ENCODE measurements at regions not wholly inside any gene's neighbourhood (a gene's known extent, or its start where the extent isn't known, plus 50 kb on each side); places are given as distances from the start of the nearest gene placed in this dataset.

GRCh38 chr12:59517522-59517921 lies 78.3 kb upstream of the SLC16A7 start:
- DNase-seq (ENCODE audit: low read depth) = no peak
- TF ChIP-seq, protein P1, sequence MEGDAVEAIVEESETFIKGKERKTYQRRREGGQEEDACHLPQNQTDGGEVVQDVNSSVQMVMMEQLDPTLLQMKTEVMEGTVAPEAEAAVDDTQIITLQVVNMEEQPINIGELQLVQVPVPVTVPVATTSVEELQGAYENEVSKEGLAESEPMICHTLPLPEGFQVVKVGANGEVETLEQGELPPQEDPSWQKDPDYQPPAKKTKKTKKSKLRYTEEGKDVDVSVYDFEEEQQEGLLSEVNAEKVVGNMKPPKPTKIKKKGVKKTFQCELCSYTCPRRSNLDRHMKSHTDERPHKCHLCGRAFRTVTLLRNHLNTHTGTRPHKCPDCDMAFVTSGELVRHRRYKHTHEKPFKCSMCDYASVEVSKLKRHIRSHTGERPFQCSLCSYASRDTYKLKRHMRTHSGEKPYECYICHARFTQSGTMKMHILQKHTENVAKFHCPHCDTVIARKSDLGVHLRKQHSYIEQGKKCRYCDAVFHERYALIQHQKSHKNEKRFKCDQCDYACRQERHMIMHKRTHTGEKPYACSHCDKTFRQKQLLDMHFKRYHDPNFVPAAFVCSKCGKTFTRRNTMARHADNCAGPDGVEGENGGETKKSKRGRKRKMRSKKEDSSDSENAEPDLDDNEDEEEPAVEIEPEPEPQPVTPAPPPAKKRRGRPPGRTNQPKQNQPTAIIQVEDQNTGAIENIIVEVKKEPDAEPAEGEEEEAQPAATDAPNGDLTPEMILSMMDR (conservative IDR thresholded peaks at IDR 0.05; ENCODE audit: low read length) = no peak
- H3K4me3 ChIP-seq (ENCODE audit: low read length) = no peak overlapping the region

- TF ChIP-seq, protein P1 (conservative IDR thresholded peaks at IDR 0.05; ENCODE audit: low read length) = no peak
- no peak overlapping the region for H3K4me3 ChIP-seq (ENCODE audit: low read length)
These were observed 94.9 kb upstream of the SLC16A7 start for GRCh38 chr12:59500915-59501314.

DNA sequence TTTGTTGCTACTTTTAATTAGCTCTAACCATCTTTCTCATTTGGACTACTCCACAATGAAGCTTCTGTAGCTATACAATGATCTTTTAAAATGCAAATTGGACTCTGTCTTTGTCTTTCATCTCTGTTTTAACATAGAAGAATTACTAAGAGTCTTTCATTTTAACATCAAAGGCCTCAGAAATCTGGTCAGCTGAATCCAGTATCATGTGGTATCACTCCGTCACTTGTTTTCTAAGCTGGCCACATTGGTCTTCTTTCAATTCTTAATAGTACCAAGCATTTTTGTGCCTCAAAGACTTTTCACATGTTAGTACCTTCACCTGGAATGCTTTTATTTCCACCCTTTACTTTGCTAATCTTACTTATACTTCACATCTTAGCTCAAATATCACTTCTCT lies 95.5 kb upstream of the SLC16A7 start:
- no peak for DNase-seq (ENCODE audit: low read depth)
- TF ChIP-seq, protein P1 (conservative IDR thresholded peaks at IDR 0.05; ENCODE audit: low read length) = no peak
- H3K4me3 ChIP-seq (ENCODE audit: low read length) = no peak overlapping the region

More at GRCh38 chr12:59500915-59501314, 94.9 kb upstream of the SLC16A7 start:
- no peak for DNase-seq (ENCODE audit: low read depth)

DNA sequence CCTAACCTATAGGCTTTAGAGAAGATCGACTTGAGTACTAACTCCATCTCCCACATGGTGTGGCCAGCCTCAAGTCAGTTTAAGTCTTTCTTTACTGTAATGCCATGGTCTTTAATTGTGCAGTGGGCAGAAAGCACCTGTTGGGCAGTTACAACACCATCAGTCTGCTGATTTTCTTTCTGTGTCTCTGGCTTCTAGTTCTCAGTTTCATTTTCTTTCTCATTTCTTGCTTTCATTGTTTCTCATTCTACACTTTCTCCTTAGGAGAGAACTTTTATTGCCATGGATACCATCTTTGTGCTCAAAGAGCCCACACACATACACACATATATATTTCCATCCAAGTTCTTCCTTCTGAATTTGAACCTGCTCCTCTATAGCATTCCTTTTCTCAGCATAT lies 96.1 kb upstream of the SLC16A7 start:
- H3K4me3 ChIP-seq (ENCODE audit: low read length) = no peak overlapping the region
- TF ChIP-seq, protein P1 (conservative IDR thresholded peaks at IDR 0.05; ENCODE audit: low read length) = no peak
- no peak for DNase-seq (ENCODE audit: low read depth)

DNA sequence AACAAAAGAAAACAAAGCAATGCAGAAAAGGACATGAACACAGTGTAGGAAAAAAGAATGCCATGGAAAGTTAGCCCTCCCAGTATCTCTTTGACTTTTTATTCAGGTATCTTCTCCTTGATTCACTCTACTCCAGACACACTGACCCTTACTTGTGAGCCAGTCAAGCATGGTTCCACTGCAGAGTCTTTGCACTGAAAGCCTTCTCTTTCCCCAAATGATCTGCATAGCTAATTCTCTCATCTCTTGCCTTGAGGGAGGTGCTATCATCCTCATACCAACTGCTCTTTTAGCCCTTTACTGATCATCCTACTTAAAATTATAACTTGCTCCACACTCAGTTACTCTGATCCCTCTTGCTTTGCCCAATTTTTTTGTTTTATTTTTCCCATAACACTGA lies 101.2 kb upstream of the SLC16A7 start:
- TF ChIP-seq, protein P1 (conservative IDR thresholded peaks at IDR 0.05; ENCODE audit: low read length) = no peak
- no peak for DNase-seq (ENCODE audit: low read depth)
- no peak overlapping the region for H3K4me3 ChIP-seq (ENCODE audit: low read length)

GRCh38 chr12:59491877-59492276 lies 104.0 kb upstream of the SLC16A7 start:
- H3K4me3 ChIP-seq (ENCODE audit: low read length) = no peak overlapping the region
- TF ChIP-seq, protein P1 (conservative IDR thresholded peaks at IDR 0.05; ENCODE audit: low read length) = no peak
- no peak for DNase-seq (ENCODE audit: low read depth)

- DNase-seq (ENCODE audit: low read depth) = no peak
- no peak overlapping the region for H3K4me3 ChIP-seq (ENCODE audit: low read length)
- TF ChIP-seq, protein P1 (conservative IDR thresholded peaks at IDR 0.05; ENCODE audit: low read length) = no peak
These were observed 109.0 kb upstream of the SLC16A7 start for GRCh38 chr12:59486827-59487226.

Measured in AG10803 (cell line).